NCI-H748 (cell line): ENCODE measurements at regions not wholly inside any gene's neighbourhood (a gene's known extent, or its start where the extent isn't known, plus 50 kb on each side); places are given as distances from the start of the nearest gene placed in this dataset.
A peak's percentile ranks its signal among the peaks of the same experiment; 100 is the strongest.

ENCODE experiments used
- DNase-seq: peaks from one replicate; lab custom pipeline; 2025; ENCODE audit not compliant: unreplicated experiment; lab: John Stamatoyannopoulos, UW

GRCh38 chrX:20393944-20394343 lies 127.2 kb upstream of the RPS6KA3 start:
- DNase-seq = no peak

DNA sequence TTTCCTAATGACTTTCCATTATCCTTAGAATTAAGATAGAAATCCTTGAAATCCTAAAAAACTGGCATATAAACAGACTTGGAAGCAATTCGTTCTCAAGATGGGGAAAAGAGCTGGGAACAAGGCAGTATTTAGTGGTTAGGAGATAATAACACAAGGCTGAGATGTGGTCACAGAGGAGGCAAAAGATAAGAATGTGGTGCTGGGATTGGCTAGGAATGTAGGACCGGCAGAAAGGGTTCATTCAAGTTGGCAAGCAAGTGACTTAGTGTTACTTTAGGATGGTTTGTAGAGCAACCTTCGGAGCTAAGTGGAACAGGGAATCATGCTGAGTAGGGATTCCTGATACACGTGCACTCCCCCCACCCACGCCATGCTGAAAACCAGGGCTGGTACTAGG lies 121.9 kb upstream of the RPS6KA3 start:
- no peak for DNase-seq

DNA sequence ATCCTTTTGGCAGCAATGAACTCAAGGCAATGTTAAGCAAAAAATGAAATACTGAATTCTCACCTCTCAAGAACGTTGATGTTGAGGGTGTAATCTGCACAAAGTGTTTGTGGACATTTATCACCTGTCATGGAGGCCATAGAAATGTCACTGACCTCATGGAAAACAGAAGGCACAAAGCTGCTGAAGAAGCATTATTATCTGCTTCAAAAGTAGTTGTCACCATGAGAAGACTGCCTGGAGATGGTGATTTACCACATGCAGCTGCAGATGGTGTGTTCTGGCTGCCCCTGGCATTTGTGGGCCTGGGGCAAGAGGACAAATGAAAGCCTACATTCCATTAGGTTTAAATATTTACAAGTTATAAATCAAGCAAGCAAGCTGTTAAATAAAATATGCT lies 116.8 kb upstream of the RPS6KA3 start:
- no peak for DNase-seq

- DNase-seq = no peak
Observed at GRCh38 chrX:20382518-20383297, 116.0 kb upstream of the RPS6KA3 start.

- no peak for DNase-seq
Observed at GRCh38 chrX:20382082-20382481, 115.4 kb upstream of the RPS6KA3 start.

- peak; percentile 84 for DNase-seq
Observed at GRCh38 chrX:20378233-20378920, 111.7 kb upstream of the RPS6KA3 start.

DNA sequence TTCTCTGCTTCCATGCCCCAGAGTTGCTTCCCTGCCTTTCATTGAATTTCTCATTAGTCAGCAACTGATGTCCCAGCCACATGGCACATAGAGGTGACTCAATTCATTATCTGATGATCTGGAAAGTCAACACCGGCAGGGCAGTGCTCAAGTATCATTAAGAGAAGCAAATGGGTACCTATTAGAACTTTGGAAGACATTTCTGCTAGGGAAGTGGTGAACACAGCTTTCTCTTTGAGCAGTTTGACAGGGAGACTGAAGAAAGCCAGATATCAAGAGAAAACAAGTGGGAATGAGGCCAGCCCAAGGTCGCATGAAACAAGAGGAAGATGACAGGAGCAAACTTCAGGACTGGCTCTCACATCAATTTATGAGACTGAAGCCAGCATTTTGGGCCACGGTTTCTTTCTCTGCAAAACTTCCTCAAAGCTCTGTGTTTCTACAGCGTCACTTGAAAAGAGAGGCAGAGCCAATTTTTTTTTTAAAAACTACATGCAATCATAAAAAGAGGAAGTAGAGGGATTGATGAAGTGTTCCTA lies 108.3 kb upstream of the RPS6KA3 start:
- DNase-seq = no peak

DNA sequence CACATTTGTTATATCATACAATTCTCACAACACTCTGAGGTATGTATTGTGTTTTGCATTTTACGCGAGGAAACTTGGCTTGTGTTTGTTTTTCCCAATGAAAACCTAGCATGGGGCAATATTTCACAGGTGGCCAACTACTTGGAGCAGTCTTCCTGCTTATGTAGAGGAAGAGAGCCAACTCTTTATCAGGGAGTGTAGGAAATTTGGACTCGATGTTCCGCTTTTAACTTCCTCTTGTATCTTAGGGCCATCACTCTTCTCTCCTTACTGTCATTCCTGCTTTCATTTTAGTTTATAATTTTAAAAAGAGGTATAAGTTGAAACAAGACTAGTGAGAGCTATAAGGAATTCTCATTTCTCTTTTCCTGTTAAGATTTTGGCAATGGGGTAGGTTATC lies 107.7 kb upstream of the RPS6KA3 start:
- no peak for DNase-seq

GRCh38 chrX:20373063-20373462 lies 106.4 kb upstream of the RPS6KA3 start:
- no peak for DNase-seq

DNA sequence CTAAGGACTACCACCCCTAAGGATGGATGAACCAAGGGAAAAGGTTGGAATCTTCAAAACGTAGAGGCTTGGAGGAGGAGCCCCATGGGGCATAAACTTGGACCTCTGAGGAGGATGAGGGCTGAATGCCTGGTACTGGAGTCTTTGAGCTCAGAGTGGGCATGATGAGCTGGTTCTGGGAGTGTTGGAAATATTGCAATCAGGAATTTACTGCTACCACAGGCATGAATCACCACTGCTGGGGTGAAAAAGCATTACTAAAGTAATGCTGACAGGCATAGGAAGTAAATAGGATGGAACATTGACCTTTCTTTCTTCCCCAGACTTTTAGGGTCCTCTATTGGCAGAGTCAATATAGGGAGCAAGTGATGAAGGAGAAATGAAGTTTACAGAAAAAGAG lies 105.8 kb upstream of the RPS6KA3 start:
- no peak for DNase-seq

DNA sequence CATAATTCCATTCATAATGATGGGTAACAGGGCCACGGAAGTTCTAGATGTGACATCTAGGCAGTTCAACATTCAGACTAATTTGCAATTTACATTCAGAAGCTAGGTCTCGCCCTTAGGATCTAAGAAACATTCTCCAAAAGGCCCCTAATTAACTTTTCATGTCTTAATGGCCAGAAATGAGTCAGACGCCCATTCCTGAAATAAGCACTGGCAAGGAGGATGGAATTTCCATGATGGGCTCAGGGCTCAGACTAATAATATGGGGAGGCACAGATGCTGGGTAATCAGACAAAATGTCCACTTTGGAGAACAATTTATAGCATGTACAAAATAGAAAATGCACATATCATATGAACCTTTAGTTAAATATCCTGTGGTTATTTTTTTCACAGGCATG lies 102.8 kb upstream of the RPS6KA3 start:
- DNase-seq = no peak

DNA sequence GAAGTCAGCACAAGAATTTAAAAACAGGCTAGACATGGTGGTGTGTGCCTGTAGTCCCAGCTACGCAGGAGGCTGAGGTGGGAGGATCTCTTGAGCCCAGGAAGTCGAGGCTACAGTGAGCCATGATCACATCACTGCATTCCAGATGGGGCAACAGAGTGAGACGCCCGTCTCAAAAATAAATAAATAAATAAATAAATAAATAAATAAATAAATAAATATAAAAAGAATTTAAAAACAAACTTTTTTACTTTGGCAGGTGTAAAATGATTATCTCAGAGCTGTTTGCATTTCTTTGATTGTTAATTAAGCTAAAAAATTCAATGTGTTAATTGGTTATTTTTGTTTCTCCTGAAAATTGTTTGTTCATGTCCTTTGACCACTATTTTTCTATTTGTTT lies 97.5 kb upstream of the RPS6KA3 start:
- DNase-seq = no peak

GRCh38 chrX:20363275-20363674 lies 96.6 kb upstream of the RPS6KA3 start:
- no peak for DNase-seq

GRCh38 chrX:20362268-20363267 lies 95.9 kb upstream of the RPS6KA3 start:
- peak; percentile 93 for DNase-seq

GRCh38 chrX:20361890-20362262 lies 95.2 kb upstream of the RPS6KA3 start:
- DNase-seq = peak; percentile 48

GRCh38 chrX:20361081-20361889 lies 94.6 kb upstream of the RPS6KA3 start:
- DNase-seq = peak; percentile 24

- no peak for DNase-seq
Observed at GRCh38 chrX:20355187-20355586, 88.5 kb upstream of the RPS6KA3 start.

GRCh38 chrX:20354505-20354904 lies 87.8 kb upstream of the RPS6KA3 start:
- no peak for DNase-seq

GRCh38 chrX:20352935-20353336 lies 86.2 kb upstream of the RPS6KA3 start:
- no peak for DNase-seq

DNA sequence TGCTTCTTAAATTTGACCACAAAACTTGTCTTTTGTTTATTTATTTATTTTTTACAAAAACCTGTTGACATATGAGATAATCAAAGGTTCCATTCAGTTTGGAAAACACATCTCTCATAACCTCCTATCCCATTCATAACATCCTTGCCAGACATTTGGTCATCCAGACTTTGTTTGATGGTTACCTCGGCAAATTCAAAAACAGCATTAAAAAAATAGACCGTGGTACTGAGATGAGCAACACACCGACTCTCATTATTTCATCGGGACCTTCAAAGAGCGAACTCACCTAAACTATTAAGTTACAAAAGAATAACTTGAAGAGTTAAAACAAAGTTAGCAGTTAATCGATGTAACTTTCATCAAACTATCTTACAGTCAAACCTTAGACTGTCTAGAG lies 85.8 kb upstream of the RPS6KA3 start:
- DNase-seq = no peak
